HG02610 (cell line): ENCODE measurements at regions not wholly inside any gene's neighbourhood (a gene's known extent, or its start where the extent isn't known, plus 50 kb on each side); places are given as distances from the start of the nearest gene placed in this dataset.

ENCODE experiments used
- ATAC-seq: cut with Tn5 transposase; IDR thresholded peaks from one replicate; pipeline ENCODE4 v1.9.1; 2021; ENCODE audit warnings: mild to moderate bottlenecking, moderate library complexity; ENCODE audit not compliant: unreplicated experiment

DNA sequence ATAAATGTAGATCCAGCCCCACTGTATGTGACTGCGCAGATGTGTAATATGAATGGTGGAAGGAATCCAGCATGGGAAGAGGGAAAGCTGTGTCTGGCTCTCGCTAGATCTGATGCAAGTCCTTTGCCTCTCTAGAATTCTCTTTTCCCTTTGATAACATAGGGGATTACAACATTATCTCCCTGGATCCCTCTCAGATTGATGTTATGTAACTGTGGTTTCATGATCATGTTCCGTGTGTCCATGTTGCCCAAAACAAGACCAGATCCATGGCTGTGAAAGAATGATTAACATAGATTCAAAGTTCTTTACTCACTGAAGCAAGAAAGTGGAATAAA is 184.0 kb upstream of the UBL3 start:
- ATAC-seq: no peak

DNA sequence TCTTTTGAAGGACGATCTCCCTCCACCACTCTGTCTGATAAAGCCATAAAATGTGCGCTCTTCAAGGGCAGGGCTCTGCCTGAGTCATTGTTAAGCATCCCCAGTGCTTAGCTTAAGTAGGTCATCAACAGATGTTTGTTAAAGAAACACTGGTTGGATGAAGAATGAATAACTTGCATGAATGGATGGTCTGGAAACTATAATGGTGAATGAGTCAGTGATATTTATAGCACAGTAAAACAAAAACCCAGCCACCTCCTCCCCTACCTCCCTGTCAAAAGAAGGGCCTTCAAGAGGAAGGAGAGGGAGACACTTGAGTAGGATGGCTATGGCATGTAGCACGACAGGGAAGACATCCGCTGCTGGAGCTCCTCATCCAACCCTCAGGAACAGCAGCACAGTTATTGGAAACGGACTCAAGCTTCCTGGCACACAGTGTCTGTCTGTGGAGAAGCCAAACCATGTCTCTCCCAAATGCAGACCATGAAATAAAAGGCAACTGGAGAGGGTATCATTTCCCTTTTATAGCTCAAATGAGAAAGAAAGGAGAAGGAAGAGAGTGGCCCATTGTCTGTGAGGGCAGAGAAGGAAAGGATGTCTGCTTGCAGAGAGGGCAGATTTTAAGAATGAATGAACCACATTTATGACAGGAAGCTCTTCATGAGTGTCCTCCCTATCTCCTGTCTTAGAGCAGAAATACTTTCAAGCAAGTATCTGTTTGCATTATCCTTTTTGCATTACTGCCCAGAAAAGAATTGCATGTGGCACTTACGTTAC is 183.5 kb upstream of the UBL3 start:
- ATAC-seq: no peak

DNA sequence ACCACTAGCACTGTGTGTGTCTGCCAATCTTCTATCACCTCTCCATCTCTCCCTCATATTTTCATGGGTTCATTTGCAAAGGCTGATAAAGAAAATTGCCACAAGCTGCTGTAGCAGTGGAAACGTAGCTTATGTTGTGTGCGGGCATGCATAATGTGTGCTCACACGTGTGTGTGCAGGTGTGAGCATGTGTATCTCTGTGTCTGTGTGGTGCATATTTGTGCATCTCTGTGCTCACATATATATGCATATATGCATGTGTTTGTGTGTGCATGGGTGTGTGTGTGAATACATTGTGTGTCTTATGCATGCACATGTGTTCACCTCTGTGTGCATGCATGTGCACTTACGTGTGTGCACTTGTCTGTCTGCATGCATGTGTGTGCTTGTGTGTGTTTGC is 181.8 kb upstream of the UBL3 start:
- no peak for ATAC-seq

DNA sequence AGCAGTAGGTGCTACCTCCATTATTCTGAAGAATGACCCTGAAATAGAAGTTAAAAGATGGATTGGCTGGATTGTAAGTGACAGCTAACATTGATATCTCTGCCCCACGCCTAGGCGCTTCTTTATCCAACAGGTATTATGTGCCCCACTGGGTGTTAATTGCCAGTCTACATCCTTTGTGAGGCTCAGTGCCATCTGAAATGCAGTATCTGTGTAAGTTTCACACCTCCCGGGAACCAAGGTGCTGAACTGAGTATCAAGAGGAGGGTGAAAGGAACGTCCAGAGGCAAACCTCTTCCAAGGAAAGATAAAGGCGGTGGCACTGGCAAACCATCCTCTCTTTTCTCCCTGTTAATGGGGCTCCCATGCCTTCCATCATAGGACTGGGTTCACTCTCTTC is 181.1 kb upstream of the UBL3 start:
- no peak for ATAC-seq

DNA sequence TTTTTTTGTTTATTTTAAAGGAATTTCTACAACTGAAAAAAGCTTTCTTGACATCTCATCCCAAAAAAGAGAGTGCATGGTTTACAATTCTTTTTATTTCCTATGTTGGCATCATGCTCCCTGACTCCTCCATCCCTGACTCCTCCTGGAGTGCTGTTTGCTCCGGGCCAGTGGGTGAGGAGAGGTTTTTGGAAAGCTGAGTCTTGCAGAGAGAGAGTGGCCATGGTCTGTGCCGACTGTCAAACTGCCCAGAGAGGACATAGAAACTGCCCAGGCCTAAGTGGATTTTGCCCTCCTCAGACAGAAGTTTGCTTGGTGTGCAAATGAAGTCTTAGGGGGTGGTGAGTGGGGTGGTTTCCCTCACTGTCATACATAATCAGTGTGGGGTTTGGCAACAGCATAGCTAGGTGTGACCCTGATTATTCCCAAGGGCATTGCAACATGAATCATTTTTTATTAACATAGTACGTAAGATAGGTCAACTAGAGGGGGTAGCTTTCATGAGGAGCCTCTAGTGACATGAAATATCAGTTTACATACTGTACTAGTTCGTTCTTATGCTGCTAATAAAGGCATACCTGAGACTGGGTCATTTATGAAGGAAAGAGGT is 179.8 kb upstream of the UBL3 start:
- ATAC-seq: no peak

DNA sequence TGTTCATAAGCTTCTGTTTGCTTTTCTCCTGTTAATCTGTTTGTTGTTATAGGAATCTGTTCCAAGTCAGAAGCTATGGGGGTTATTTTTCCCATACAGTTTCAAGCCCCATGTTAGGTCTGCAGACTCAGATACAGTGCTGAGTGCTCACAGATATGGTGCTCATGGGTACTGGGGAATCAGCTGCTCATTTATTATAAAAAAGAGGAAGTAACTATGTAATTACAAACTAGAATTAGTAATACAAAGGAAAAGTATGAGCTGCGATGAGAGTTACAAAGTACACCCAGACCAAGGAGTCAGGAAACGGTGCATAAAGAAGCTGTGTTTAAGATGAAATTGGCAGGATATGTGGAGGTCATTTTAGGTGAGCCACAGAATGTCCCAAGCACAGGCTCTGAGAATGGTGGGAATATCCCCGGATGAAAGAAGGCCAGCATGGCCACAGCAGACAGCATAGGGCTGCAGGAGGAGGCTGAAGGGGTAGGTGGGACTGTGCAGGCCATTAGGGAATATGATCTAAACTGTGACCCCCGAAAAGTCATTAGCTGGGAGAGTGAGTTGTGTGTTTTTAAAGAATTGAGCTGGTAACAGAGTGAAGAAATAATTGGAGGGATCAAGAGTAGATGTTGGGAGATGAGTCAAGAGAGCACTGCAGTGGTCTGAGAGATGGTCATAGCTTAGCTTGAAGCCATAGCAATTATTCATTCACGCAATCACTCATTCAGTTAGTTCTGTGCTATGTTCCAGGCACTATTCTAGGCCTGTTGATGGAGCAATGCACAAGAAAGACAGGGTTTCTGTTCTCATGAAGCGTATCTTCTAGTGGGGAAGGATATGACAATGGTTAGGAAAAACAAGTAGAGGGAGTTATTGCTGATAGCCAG is 177.4 kb upstream of the UBL3 start:
- no peak for ATAC-seq

DNA sequence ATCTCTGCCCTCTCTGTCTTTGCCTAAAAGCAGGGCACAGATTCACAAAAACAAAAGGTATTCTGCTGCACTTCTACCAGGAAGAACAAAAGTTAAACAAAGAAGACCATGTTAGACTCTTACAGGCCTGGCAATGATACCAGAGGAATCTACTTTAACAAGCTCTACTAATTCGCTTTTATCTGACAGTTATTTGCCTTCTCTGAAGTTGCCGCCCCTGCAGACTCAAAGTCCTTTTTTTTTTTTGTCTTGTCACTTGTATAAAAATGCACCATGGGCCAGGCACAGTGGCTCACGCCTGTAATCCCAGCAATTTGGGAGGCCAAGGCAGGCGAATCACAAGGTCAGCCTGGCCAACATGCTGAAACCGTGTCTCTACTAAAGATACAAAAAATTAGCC is 176.5 kb upstream of the UBL3 start:
- no peak for ATAC-seq

DNA sequence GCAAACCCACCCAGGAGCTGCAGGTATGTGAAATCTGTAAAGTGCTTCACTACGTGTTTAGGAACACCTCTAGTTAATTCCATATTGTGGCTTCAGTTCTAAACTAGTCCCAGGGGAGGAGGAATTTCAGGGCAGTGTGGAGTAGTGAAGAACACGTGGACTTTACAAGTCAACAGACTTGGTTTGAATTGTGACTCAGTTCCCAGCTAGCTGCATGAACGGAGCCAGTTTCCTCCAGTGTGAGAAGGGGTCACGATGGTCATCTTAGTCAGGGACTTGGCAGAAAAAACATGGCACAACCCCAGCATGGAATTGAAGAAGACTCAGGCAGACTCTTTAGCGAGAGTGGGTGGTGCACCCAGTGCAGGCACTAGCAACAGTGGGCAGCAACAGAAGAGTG is 175.7 kb upstream of the UBL3 start:
- ATAC-seq: no peak

DNA sequence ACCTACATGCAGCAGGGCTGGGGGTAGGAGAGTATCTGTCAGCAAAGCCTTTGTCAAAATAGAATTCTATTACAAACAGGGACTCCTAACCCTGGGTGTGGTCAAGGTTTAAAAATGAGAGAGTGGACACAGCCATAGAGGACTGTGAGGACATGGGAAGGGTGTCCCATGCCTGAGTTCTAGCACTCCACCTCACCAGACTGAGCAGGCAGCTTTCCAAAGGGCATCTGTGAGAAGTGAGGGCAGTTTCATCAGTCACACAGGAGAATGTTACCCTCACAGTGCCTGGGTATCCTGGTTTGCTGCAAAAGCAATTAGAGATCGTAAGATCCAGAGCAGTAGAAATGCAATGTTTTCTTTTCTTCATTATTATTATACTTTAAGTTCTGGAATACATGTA is 174.9 kb upstream of the UBL3 start:
- no peak for ATAC-seq

DNA sequence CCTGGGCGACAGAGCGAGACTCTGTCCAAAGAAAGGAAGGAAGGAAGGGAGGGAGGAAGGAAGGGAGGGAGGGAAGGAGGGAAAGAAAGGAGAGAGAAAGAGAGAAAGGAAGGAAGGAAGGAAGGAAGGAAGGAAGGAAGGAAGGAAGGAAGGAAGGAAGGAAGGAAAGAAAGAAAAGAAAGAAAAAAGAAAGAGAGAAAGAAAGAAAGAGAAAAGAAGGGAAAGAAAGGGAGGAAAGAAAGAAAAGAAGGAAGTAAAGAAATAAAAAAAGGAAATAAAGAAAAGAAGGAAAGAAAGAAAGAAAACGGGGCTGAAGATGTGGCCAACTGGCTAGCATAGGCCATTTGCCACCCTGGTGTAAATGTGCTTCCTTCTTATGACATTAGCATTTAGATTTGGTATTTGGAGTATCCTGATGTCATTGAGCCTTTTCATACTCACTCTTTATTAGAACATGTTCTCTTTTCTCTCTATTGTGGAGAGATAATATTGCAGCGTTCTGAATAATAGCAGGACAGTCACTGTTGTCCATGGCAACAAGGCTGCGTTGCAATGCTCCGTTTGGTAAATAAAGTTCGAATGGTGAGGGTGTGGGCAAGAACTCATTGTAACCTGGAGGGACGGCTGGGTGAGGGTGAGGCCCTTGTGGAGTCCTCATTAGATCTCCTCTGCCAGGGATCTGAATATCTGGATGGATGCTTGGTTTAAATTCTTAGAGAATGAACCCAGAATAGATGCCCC is 173.9 kb upstream of the UBL3 start:
- no peak for ATAC-seq

DNA sequence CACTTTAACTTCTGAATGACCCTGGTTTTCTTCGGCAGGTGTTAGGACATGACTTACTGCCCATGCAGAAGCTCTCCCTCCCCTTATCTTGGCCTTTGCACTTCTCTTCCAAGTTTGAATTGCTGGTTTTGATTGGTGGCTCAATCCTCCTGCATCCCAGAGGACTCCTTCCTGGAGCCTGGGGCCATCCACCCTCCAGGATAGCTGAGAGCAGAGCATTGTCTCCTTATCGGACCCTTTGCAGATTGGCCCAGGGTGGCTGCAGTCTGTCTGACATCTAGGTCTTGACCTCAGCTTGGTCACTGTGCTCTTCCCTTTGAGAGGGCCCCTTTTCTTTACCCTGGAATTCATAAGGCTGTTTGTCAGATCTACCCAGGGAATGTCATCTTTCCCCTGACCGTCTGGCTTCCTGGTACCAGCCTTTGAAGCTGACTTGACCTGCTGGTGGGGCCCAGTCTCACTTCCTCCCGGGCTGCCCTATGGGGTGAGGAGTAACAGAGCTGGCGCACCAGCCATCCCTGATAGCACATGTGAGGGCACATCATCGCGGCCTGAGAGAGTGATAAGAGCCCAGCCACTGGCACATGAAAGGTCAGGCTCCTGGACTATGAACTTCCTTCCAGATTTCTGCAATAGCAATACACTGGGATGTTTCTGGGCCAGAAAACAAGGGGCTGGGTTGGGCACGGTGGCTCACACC is 172.9 kb upstream of the UBL3 start:
- ATAC-seq: no peak

DNA sequence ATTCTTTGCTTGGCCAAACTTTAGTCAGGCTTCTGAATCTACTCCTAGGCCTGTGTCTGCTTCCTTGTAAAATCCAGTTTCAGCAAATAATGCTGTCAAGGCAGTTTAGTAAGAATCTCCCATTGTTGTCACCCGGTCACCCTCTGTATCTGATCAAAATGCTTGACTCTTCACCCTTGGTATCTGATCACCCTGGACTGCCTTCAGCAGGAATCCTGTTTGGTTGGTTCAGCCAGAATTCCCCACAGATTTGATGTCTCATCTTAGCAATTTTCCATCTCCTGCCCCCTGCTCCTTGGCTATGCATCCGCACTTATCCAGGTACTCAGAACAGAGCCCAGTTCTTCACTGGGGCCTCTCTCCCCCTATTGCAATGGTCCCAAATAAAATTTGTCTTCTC is 172.4 kb upstream of the UBL3 start:
- no peak for ATAC-seq

DNA sequence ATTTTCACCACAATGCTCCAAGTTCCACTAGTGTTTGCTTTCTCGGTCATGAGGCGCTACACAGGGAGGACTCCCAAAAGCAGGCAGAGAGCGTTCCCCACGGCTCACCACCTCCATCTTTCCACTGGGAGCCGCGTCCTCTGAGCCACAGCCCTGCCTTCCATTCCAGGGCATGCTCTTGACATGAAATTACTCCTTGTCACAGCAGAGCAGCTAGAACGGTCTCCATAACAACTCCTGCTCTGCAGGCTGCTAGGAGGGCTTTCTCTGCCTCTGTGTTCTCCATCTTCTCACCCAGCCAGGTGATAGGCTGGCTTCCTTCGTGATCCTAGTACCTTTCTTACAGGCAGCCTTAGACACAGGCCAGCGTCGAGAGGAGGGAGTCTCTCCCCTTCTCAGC is 171.8 kb upstream of the UBL3 start:
- no peak for ATAC-seq

DNA sequence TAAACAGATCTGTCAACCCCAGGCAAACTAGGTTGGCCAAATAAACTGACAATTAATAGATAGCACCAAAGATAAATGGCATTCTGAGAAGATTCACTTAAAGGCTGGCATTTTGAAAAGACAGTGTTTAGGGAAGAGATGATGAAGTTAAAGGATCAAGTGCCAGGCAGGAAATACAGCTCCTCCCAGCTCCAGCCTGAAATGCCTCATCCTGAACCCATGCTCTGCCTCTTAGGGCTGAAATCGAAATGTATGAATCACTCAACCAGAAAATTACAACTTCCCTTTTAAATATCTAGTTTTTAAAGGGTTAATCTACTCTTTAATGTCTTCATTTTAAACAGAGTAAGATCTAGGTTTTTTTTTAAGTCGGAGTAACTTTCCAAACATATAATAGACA is 171.2 kb upstream of the UBL3 start:
- no peak for ATAC-seq

DNA sequence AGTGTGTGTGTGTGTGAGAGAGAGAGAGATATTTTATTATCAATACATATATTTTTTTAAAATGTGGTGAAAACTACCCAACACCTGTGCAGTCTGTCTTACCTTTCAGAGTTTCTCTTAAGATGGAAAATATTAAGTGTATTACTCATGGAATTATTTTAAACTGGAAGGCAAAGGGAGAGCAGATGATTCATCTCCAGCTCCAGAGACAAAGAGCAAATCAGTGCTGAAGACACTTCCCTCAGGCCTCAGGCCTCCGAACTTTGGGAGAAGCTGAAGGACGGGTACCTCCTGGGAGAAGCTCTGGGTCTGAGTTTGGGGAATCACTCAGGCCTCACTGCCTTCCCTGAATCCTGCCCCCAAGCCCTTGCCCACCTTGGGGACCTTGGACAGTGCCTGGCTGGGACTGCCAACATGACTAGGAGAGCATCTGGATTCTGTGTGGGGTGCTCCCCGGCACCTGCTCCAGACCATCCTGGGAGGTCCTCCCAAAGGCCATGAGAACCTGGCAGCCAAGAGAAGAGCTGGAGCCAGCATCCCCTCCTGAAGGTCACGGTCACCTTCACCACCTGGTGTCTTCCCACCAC is 170.4 kb upstream of the UBL3 start:
- no peak for ATAC-seq

DNA sequence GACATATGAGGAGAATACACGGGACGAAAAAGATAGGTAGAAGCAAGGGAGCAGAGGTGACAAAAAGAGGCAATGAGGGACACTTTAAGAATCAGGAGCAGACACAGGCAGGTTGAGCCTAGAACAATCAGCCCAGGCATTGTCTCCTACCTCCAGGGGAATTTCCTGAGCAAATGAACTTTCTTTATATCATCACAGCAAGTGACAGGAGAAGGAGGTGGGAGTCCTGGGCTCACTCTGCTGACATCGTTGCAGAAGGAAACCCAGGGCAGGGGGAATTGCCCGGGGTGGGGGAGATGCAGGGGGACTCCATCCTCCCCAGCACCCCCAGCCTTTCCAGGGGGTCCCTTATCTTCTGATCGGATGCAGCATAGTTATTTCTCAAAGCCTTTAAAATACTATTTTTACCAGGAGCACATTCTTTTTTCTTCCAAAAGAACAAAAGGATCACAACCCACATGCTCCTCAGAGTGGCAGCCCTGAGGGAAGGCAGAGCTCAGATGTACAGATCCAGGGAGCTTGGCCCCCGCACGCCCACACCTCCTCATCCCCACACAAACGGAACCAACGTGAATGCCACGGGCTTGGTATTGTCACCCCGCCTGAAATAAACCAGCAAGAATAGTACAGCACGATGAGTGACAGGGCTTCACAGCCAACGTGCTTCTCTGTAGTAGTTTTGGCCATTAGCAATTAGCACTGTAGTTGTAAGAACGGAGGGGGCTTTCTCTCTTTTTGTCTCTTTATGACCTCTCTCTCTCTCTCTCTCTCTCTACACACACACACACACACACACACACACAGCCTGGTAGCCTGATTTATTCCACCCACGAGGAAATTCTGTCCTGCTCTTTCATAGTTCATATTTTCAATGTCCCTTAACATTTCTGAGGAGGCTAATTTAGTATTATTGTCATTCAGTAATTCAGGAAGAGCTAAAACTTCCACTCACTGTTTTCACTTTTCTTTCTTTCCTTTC is 169.5 kb upstream of the UBL3 start:
- no peak for ATAC-seq

DNA sequence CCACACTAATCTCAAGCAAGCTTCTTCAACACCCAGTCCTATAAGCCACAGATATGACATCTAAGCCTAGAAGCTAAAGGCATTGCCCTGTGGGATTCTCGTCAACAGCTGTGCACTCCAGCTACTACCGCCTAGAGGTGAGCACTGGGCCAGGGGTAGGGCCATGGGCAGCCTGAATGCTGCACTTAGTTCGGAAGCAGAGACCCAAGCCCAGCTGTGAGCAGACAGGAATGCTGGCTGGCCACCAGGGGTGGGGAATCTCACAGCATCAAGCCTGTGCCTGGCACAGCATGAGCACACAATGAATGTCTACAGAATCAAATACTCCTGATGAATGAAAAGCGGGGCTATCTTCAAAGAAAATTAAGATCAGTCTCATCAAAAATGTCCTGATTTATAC is 167.5 kb upstream of the UBL3 start:
- ATAC-seq: no peak

DNA sequence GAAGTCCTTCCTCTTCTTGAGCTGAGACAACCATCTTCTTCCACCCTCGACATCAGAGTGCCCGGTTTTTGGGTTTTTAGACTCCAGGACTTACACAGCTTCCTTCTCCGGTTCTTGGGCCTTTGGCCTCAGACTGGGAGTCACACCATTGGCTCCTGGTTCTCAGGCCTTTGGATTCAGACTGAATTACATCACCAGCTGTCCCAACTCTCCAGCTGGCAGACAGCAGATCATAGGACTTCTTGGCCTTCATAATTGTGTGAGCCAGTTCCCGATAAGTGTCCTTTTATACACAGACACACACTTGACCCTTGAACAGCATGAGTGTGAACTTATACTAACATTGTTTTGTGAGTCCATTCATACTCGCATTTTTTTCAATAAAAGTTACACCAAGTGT is 166.0 kb upstream of the UBL3 start:
- no peak for ATAC-seq

DNA sequence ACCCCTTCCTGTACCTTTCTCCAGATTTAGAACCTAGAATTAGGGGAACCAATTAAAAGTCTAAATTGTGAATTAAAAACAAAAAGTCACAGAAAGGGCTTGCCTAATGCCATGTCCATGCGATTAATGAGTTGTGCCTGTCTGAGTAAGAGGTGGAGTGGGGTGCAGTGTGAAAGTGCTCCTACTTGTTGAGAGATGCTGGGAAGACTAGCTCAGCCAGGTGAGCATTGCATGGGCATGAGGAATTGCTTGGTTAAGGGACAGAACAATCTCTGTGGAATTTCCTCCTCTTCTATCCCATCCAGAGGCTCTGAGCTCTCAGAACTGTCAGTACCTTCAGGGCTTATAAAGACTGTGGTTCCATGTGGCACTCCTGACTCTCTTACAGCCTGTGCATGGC is 159.0 kb upstream of the UBL3 start:
- no peak for ATAC-seq
